ENCODE measurements at regions not wholly inside any gene's neighbourhood (a gene's known extent, or its start where the extent isn't known, plus 50 kb on each side); places are given as distances from the start of the nearest gene placed in this dataset.

DNA sequence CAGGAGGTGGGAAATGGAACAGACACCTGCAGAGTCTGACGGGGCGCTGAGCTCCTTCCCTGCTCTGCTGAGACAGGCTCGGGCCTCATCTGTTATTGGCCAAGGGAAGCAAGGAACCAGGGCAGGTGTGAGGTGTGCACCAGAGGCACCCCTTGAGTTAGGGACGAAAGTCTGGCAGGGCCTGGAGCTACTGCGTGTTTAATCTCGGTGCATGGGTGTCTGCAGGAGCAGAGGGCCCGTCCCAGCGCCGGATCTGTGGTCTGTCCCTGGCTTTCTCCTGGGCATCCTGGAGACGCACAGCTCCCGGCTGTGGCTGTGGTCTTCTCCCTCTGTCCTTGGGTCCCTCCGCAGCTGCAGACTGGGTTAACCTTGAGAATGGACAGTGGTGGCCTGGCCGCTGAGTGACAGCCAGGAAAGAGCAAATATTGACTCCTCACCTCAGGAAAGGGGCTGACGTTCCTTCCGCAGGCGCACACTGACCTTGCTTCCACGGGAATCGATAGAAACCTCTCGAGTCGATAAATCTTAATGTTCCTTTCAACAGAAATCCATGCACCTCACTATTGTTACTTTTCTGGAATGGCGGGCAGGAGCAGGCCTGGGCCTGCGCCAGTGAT is 975.6 kb downstream of the BRD1 start (continued):
- TF ChIP-seq, protein P1, sequence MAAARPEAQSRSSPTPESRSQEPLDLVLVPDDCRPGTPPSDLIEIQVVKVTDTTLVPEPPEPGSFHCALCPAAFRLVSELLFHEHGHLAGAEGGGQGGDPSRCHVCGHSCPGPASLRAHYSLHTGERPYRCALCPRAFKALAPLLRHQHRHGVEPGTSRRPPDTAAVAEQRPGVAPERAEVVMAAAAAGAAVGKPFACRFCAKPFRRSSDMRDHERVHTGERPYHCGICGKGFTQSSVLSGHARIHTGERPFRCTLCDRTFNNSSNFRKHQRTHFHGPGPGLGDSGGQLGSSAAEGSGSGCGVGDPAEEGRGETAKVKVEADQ (CRISPR knock-in tag; IDR thresholded peaks at IDR 0.05; ENCODE audit: borderline replicate concordance): no peak
- TF ChIP-seq, protein P2, sequence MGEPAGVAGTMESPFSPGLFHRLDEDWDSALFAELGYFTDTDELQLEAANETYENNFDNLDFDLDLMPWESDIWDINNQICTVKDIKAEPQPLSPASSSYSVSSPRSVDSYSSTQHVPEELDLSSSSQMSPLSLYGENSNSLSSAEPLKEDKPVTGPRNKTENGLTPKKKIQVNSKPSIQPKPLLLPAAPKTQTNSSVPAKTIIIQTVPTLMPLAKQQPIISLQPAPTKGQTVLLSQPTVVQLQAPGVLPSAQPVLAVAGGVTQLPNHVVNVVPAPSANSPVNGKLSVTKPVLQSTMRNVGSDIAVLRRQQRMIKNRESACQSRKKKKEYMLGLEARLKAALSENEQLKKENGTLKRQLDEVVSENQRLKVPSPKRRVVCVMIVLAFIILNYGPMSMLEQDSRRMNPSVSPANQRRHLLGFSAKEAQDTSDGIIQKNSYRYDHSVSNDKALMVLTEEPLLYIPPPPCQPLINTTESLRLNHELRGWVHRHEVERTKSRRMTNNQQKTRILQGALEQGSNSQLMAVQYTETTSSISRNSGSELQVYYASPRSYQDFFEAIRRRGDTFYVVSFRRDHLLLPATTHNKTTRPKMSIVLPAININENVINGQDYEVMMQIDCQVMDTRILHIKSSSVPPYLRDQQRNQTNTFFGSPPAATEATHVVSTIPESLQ (CRISPR knock-in tag; conservative IDR thresholded peaks at IDR 0.05): no peak
- no peak for TF ChIP-seq SOX6 (IDR thresholded peaks at IDR 0.05)
- peak; percentile 67 for TF ChIP-seq SOX6 (CRISPR knock-in tag; IDR thresholded peaks at IDR 0.05)
- TF ChIP-seq KDM6A (CRISPR knock-in tag; IDR thresholded peaks at IDR 0.05; ENCODE audit: low read depth): no peak
- TF ChIP-seq MAX (IDR thresholded peaks at IDR 0.05): peak; percentile 52
- TF ChIP-seq SOX13 (IDR thresholded peaks at IDR 0.05): no peak
- peak in 1 of 2 experiments; percentile 65; a peak in 1 of 4 replicates for TF ChIP-seq SOX13 (CRISPR knock-in tag; conservative IDR thresholded peaks at IDR 0.05 in 1 of 2, IDR thresholded peaks at IDR 0.05 in 1 of 2)
- no peak for TF ChIP-seq ARNTL (CRISPR knock-in tag; IDR thresholded peaks at IDR 0.05)
- TF ChIP-seq MLLT10 (CRISPR knock-in tag; IDR thresholded peaks at IDR 0.05): no peak
- no peak for TF ChIP-seq ATM (IDR thresholded peaks at IDR 0.05; ENCODE audit: borderline replicate concordance)
- TF ChIP-seq, protein P3, sequence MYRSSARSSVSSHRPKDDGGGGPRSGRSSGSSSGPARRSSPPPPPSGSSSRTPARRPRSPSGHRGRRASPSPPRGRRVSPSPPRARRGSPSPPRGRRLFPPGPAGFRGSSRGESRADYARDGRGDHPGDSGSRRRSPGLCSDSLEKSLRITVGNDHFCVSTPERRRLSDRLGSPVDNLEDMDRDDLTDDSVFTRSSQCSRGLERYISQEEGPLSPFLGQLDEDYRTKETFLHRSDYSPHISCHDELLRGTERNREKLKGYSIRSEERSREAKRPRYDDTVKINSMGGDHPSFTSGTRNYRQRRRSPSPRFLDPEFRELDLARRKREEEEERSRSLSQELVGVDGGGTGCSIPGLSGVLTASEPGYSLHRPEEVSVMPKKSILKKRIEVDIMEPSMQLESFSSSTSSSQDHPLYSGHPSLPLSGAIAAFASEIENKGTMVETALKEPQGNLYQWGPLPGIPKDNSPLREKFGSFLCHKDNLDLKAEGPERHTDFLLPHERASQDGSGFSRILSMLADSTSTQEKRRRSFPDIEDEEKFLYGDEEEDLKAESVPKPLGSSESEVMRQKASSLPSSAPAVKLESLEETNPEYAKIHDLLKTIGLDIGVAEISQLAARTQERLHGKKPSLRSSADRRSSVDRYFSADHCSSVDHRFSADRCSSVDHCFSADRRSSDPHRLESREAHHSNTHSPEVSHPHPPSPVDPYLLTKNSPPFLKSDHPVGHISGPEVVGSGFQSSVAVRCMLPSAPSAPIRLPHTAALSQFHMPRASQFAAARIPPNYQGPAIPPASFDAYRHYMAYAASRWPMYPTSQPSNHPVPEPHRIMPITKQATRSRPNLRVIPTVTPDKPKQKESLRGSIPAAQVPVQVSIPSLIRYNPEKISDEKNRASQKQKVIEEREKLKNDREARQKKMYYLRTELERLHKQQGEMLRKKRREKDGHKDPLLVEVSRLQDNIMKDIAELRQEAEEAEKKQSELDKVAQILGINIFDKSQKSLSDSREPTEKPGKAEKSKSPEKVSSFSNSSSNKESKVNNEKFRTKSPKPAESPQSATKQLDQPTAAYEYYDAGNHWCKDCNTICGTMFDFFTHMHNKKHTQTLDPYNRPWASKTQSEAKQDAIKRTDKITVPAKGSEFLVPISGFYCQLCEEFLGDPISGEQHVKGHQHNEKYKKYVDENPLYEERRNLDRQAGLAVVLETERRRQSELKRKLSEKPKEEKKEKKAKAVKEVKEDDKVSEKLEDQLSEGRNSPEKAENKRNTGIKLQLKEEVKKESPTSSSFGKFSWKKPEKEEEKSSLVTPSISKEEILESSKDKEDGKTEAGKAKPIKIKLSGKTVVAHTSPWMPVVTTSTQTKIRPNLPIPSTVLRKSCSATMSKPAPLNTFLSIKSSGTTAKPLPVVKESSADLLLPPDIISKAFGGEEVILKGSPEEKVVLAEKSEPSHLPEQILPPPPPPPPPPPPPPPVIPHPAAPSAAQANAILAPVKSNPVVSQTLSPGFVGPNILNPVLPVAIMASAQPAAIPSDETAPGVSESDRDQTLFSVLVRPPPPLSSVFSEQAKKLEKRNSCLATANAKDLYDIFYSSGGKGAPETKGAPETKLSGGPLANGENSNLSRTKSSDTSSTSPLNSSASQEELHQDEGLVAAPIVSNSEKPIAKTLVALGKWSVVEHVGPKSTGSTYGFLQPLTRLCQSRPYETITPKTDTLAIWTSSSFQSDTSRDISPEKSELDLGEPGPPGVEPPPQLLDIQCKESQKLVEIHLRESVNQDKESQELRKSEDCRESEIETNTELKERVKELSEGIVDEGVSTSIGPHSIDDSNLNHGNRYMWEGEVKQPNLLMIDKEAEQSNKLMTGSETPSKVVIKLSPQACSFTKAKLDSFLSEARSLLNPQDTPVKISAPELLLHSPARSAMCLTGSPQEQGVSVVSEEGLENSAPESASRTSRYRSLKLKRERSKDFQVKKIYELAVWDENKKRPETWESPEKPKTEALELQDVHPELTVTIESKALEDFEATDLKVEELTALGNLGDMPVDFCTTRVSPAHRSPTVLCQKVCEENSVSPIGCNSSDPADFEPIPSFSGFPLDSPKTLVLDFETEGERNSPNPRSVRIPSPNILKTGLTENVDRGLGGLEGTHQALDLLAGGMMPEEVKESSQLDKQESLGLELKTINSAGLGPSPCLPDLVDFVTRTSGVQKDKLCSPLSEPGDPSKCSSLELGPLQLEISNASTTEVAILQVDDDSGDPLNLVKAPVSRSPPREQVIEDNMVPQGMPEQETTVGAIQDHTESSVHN (CRISPR knock-in tag; IDR thresholded peaks at IDR 0.05): no peak
- TF ChIP-seq, protein P4, sequence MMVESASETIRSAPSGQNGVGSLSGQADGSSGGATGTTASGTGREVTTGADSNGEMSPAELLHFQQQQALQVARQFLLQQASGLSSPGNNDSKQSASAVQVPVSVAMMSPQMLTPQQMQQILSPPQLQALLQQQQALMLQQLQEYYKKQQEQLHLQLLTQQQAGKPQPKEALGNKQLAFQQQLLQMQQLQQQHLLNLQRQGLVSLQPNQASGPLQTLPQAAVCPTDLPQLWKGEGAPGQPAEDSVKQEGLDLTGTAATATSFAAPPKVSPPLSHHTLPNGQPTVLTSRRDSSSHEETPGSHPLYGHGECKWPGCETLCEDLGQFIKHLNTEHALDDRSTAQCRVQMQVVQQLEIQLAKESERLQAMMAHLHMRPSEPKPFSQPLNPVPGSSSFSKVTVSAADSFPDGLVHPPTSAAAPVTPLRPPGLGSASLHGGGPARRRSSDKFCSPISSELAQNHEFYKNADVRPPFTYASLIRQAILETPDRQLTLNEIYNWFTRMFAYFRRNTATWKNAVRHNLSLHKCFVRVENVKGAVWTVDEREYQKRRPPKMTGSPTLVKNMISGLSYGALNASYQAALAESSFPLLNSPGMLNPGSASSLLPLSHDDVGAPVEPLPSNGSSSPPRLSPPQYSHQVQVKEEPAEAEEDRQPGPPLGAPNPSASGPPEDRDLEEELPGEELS (CRISPR knock-in tag; IDR thresholded peaks at IDR 0.05): 0 out of 2 replicates have a peak, but pooled peaks have one; percentile 12
- no peak for TF ChIP-seq ARNT (IDR thresholded peaks at IDR 0.05)
- 0 out of 2 replicates have a peak, but pooled peaks have one; percentile 36 for TF ChIP-seq ZNF296 (CRISPR knock-in tag; conservative IDR thresholded peaks at IDR 0.05)
- TF ChIP-seq FOSL2 (CRISPR knock-in tag; IDR thresholded peaks at IDR 0.05): peak; percentile 37

Measured in HepG2 (cell line).